ENCODE measurements at regions not wholly inside any gene's neighbourhood (a gene's known extent, or its start where the extent isn't known, plus 50 kb on each side); places are given as distances from the start of the nearest gene placed in this dataset.

DNA sequence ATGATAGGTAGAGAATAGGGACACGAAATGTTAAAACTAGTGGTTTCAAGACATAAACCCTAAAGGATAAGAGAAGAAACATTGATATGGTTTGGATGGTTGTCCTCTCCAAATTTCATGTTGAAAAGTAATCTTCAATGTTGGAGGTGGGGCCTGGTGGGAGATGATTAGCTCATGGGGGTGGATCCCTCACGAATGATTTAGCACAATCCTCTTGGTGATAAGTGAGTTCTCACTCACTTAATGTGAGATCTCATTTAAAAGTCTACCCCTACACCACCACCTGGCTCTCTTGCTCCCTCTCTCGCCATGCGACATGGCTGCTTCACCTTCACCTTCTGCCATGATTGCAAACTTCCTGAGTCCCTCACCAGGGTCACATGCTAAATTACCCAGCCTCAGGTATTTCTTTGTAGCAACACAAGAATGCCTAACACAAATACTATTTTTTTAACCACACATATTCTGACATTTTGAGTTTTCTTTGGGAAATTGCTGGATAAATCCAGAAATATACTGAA lies 242.4 kb upstream of the PHF14 start:
- no peak for TF ChIP-seq CTCF (IDR thresholded peaks at IDR 0.05)
- Mint-ChIP-seq H3K36me3 (ENCODE audit: low read depth) (no peaks in the 10 kb centered on the region), H3K27ac (no peak overlapping the region), H3K4me1 (peaks cover 5% of the 10 kb centered on the region), H3K4me3 (no peak overlapping the region), H3K27me3 (ENCODE audit: low read depth, poor library complexity) (no peaks in the 10 kb centered on the region), H3K9me3 (no peaks in the 10 kb centered on the region)
- no peak for DNase-seq

- no peaks in the 10 kb centered on the region for H3K36me3 Mint-ChIP-seq (ENCODE audit: low read depth)
- H3K9me3 Mint-ChIP-seq = no peaks in the 10 kb centered on the region
- H3K4me3 Mint-ChIP-seq = no peak overlapping the region
- no peaks in the 10 kb centered on the region for H3K27me3 Mint-ChIP-seq (ENCODE audit: low read depth, poor library complexity)
- no peak for DNase-seq
- peaks cover 5% of the 10 kb centered on the region for H3K4me1 Mint-ChIP-seq
- H3K27ac Mint-ChIP-seq = no peak overlapping the region
- no peak for TF ChIP-seq CTCF (IDR thresholded peaks at IDR 0.05)
These were observed 239.9 kb upstream of the PHF14 start for GRCh38 chr7:10733747-10734146.

GRCh38 chr7:10734595-10734994 lies 239.1 kb upstream of the PHF14 start:
- H3K4me3 Mint-ChIP-seq = no peak overlapping the region
- H3K36me3 Mint-ChIP-seq (ENCODE audit: low read depth) = no peaks in the 10 kb centered on the region
- H3K9me3 Mint-ChIP-seq = no peaks in the 10 kb centered on the region
- no peak for DNase-seq
- H3K27me3 Mint-ChIP-seq (ENCODE audit: low read depth, poor library complexity) = no peaks in the 10 kb centered on the region
- no peak overlapping the region for H3K27ac Mint-ChIP-seq
- TF ChIP-seq CTCF (IDR thresholded peaks at IDR 0.05) = no peak
- H3K4me1 Mint-ChIP-seq = peaks cover 5% of the 10 kb centered on the region

GRCh38 chr7:10739401-10739800 lies 234.3 kb upstream of the PHF14 start:
- TF ChIP-seq CTCF (IDR thresholded peaks at IDR 0.05) = no peak
- peaks cover 5% of the 10 kb centered on the region for H3K27me3 Mint-ChIP-seq (ENCODE audit: low read depth, poor library complexity)

GRCh38 chr7:10740805-10741204 lies 232.9 kb upstream of the PHF14 start:
- TF ChIP-seq CTCF (IDR thresholded peaks at IDR 0.05) = no peak
- no peak for DNase-seq
- no peak overlapping the region for H3K4me3 Mint-ChIP-seq
- H3K9me3 Mint-ChIP-seq = peaks cover 20% of the 10 kb centered on the region
- H3K36me3 Mint-ChIP-seq (ENCODE audit: low read depth) = no peaks in the 10 kb centered on the region
- H3K27ac Mint-ChIP-seq = peak overlapping the region; percentile 12
- no peaks in the 10 kb centered on the region for H3K4me1 Mint-ChIP-seq
- peaks cover 5% of the 10 kb centered on the region for H3K27me3 Mint-ChIP-seq (ENCODE audit: low read depth, poor library complexity)

More at GRCh38 chr7:10739401-10739800, 234.3 kb upstream of the PHF14 start:
- Mint-ChIP-seq H3K4me1 (peaks cover 5% of the 10 kb centered on the region), H3K36me3 (ENCODE audit: low read depth) (no peaks in the 10 kb centered on the region), H3K4me3 (no peak overlapping the region), H3K9me3 (peaks cover 6% of the 10 kb centered on the region), H3K27ac (no peak overlapping the region)
- DNase-seq = no peak

DNA sequence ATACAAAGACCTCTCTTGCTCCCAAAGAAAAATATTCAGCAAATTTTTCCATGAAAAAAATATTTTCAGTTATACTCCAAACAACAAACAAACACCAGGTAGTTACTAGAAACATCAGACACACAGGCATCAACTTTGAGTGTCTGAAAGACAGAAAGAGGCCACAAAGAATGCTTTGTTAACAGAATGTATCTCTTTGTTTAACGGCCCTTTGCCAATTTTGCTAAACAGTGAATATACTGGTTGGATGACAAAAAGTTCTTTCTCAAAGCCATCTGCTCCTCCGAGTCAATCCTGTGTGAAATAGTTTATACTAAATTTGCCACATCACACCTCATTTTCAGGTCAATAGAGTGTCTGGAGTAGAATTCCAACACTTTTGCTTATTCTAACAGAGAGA lies 216.7 kb upstream of the PHF14 start:
- no peaks in the 10 kb centered on the region for H3K36me3 Mint-ChIP-seq (ENCODE audit: low read depth)
- no peak overlapping the region for H3K4me3 Mint-ChIP-seq
- no peak for TF ChIP-seq CTCF (IDR thresholded peaks at IDR 0.05)
- DNase-seq = no peak
- peaks cover 5% of the 10 kb centered on the region for H3K27me3 Mint-ChIP-seq (ENCODE audit: low read depth, poor library complexity)
- no peaks in the 10 kb centered on the region for H3K4me1 Mint-ChIP-seq
- peaks cover 22% of the 10 kb centered on the region for H3K9me3 Mint-ChIP-seq
- no peak overlapping the region for H3K27ac Mint-ChIP-seq
